Pons (tissue), 1 donor: ENCODE measurements at regions not wholly inside any gene's neighbourhood (a gene's known extent, or its start where the extent isn't known, plus 50 kb on each side); places are given as distances from the start of the nearest gene placed in this dataset.

ENCODE experiments used
- DNase-seq: peaks from one replicate; pipeline ENCODE4 v3.0.0-alpha.2; 2016; ENCODE audit warnings: low spot score

DNA sequence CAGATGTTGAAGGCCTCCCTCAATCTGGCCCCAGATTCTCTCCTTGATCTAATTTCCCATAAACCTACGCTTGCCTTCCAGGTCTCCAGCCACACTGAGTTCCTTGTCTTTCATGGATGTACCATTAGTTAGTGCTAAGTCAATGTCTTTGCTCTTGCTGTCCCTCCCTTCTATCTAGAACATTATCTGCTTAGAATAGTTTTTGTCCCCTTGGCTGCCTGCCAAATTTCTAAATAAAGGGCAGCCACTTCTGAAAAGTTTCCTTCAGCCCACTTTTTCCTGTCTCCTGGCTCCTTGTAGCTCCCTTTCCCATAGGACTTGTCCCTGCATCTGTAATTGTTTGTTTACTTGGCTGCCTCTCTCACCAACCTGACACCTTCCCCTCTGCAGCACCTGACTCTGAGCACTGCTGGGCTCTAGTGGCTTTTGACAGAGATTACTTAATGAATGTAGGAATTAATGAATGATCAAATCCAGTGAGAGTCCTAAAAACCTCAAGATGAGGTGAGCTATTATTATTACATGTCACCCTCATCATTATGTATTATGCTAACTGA lies 58.3 kb downstream of the CXCL12 start:
- no peak for DNase-seq

DNA sequence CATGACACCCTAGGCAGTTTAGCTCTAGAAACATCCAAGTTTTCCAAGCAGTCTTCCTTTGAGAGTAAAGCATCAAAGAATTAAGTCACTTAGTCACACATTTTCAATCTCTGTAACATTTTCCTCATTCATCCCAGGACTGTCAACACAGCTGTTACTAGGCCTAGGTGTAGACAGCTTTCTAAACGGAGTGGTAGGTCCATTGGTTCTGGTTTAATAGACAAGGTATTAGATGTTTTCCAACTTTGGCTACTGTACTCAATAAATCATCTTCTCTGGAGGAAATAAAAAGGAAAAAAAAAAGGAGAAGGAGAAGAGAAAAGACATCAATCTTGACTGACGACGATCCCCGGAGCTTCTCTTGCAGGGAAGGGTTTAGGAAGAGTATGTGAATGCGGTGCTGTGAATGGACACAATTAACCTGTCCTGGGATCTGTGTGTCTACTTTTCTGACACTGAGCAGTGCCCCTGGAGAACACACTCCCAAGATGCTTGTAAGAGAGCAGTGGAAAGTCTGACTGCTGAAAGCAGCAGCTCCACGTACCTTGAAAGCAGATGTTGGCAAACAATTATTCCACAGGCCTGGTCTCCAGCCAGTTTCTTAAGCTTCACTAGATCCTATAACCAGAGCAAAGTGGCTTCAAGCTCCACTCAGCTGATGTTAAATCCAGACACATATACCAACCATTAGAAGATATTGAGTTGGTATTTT lies 59.1 kb downstream of the CXCL12 start:
- DNase-seq = no peak

DNA sequence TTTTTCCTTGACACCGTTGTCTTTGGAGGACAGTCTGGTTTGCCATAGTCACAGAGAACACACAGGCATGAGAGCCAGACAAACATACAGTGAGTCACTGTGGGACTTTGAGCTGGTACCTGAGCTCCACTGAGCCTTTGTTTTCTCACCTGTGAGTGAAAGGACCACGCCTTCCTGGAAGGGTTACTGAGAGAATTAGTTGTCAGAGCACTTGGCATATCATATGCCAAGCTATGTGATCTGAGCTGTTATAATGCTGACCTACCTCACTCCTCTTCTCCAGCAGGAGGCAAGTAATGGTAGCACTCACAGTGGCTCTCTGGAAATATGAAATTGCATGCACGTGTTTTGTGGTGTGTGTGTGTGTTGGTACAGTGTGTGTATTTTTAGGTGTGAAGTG lies 59.7 kb downstream of the CXCL12 start:
- DNase-seq = no peak

DNA sequence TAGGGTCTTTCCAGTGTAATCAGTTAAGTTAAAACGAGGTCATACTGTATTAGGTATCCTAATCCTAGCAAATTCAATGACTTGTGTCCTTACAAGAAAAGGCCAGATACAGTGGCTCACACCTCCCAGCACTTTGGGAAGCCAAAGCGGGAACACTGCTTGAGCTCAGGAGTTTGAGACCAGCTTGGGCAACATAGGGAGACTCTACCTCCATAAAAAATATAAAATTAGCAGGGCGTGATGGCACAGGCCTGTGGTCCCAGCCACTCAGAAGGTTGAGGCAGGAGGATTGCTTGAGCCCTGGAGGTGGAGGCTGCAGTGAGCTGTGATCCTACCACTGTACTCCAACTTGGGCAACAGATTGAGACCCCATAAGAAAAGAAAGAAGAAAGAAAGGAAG lies 61.1 kb downstream of the CXCL12 start:
- DNase-seq = no peak

DNA sequence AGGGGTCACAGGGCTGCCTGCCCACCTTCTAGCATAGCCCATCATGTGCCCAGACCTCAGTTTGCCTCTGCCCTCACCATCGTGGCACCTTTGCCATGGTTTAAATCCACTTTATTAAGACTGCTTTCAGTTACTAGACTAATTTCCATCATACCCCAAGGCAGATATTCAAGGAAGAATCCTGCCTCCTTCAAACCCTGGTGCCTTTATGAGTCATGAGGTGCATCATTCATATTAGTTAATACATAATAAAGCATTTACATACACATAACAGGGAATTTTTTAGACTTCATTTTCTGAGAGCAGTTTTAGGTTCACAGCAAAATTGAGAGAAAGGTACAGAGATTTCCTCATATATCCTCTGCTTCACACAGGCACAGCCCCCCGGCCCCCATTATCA lies 62.8 kb downstream of the CXCL12 start:
- no peak for DNase-seq

DNA sequence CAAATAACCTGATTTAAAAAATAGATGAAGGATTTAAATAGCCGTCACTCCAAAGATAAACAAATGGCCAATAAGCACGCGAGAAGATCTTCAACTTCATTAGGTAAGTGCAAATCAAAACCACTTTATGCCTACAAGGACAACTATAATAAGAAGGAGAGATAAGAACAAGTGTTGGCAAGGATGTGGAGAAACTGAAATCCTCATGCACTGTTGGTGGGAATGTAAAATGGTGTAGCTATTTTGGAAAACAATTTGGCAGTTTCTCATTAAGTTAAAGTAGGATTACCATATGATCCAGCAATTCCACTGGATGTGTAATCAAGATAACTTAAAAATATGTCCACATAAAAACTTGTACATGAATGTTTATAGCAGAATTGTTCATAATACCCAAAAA lies 64.1 kb downstream of the CXCL12 start:
- DNase-seq = no peak

DNA sequence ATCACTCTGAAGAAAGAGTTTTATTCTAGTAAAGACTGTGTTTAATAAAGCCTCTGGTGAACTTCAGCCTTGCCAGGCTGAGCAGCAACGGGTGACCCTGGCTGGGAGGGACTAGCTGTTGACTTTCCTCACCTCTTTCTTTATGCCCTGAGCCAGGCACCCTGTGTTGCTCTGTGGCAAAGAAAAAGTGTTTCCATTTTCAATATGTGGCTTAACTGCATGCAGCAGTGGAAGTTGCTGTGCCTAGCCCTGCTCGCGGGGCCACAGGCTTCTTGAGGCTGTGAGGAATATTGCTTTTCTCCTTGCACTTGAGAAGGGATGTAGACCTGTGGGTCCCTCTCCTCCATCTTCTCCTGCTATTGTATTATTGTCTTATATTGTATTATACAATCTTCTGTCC lies 67.0 kb downstream of the CXCL12 start:
- no peak for DNase-seq

DNA sequence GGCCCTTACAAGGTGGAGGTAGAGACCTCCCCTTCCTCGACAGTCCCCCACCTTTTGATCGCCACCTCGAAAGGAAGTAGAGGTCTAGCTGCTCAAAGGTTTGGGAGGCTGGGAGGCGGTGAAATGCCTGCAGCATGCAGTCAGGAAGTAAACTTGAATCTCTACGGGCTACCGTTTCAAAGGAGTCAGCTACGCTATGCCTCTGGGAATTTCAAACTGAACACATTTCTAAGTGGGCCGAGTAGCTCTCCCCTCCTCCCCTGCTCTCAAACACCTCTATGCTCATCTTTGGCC lies 68.0 kb downstream of the CXCL12 start:
- DNase-seq = no peak

GRCh38 chr10:44316187-44316921 lies 68.5 kb downstream of the CXCL12 start:
- no peak for DNase-seq

- no peak for DNase-seq
Observed at GRCh38 chr10:44314802-44315460, 70.0 kb downstream of the CXCL12 start.

- no peak for DNase-seq
Observed at GRCh38 chr10:44313761-44314165, 71.1 kb downstream of the CXCL12 start.

DNA sequence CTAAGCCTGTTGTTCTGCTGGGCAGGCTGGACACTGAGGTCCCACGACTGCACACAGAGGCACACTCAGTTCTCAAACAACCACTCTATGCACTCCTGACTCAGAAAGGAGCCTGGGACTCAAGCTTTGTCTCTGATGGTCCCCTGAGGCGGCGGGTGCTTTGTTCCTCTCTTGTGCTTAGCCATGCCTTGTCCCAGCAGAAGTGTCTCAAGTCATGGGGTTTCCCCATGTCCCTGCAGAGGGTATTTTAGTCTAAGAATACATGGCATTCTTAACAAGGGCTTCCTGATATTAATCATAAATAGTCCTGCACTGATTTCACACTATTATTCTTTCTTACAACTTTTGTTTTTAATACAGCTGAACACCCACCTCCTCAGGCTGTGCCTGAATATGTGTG lies 72.5 kb downstream of the CXCL12 start:
- no peak for DNase-seq

DNA sequence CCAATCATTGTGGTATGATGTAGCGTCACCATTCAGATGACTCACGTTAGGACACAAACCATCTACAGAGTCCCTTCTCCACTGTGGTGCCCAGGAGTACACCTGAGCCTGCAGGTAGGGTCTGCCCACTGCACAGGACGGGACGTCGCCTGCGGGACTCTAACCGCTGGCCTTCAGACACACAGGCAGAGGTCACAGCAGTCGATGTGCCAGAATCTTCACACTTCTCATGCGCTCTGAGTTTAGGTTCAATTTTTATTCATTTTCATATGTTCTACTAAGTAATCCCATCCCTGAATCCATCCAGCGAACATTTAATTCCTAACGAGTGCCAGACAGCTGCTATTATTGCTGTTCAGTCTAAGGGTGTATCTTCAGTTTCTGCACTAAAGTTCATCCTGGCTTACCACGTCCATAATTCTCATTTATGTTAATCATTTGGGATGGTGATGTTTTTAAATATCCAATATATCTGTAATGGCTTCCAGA lies 73.3 kb downstream of the CXCL12 start:
- no peak for DNase-seq

GRCh38 chr10:44310762-44311562 lies 73.9 kb downstream of the CXCL12 start:
- peak; percentile 78 for DNase-seq

- DNase-seq = no peak
Observed at GRCh38 chr10:44309939-44310761, 74.7 kb downstream of the CXCL12 start.

- no peak for DNase-seq
Observed at GRCh38 chr10:44309361-44309760, 75.5 kb downstream of the CXCL12 start.

DNA sequence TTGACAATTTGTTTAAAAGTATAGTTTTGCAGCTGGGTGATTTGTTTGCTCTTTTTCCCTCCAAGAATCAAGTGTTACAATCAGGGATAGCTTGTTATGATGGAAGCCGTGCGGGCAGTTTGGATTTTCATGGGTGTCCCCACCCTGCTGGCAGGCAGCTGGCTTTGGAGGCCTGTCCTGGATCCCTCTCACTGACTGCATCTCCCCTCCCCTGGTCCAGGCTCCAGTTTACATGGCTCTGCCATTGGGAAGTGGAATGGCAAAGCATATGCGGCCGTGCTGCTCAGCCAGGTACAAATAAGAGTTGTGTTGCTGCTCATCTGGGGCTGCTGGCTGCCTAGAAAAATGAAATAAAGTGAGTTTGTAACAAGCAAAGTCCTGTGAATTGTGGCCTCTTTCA lies 76.0 kb downstream of the CXCL12 start:
- no peak for DNase-seq

DNA sequence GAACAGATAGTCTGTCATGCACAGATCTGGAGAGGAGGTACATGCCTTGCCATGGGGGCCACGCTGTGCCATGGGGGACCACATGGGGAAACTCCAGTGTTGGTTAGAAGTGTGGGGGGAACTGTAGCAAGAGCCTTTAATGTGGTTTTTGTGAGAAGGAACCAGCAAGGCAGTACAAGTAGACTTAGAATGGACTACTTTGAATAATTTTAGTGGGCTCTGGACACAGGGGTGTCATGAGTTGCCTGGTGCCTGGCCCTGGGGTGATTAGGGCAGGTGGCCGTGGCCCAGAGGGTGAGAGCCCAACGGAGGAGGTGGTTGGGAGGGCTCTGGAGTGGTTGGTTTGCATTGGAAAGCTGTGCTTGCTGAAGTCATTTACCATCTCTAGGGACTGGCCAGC lies 77.2 kb downstream of the CXCL12 start:
- no peak for DNase-seq

GRCh38 chr10:44306762-44307161 lies 78.1 kb downstream of the CXCL12 start:
- DNase-seq = no peak

DNA sequence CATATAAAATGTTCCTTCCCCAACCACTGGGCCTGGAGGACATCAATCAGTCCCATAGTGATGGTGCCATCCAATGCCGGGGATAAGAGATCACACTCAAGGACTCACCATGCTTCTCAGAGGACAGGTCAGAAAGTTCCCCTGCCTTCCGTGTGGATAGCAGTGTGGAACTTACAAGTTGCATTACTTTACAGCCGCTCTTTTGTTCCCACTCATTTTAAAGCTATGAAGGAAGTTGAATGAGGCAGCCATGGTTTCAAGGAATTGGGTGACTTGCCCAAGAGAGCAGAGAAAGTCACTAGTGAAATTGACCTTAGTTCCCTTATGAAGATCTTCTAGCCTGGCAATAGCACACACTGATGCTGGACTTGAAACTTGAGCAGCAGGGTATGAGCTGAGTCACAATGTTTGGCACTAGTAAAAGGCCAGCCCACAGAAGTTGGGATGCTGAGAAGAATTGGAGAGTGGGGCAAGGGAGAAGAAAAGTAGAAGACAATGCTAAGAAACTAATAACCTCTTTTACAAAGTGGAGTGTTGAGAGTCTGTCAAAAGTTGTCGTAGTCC lies 78.7 kb downstream of the CXCL12 start:
- no peak for DNase-seq

GRCh38 chr10:44301781-44302355 lies 83.0 kb downstream of the CXCL12 start:
- no peak for DNase-seq
